Neuron (in vitro differentiated cells): ENCODE measurements at regions not wholly inside any gene's neighbourhood (a gene's known extent, or its start where the extent isn't known, plus 50 kb on each side); places are given as distances from the start of the nearest gene placed in this dataset.
"Not testable (repeated sequence)": the region's sequence is repeated elsewhere in the genome, so short reads cannot be mapped to it uniquely, and the experiment has no call there.

Experiments used
- H2AFZ ChIP-seq: one replicate; pipeline ENCODE4 v1.6.1; 2013; ENCODE audit warnings: low read depth, mild to moderate bottlenecking, inconsistent platforms, low read length, moderate library complexity
- H3K27me3 ChIP-seq: one replicate; pipeline ENCODE4 v1.6.1; 2013; ENCODE audit warnings: low read length; ENCODE audit not compliant: insufficient read depth
- H3K36me3 ChIP-seq: one replicate; pipeline ENCODE4 v1.6.1; 2013; ENCODE audit warnings: low read length; ENCODE audit not compliant: insufficient read depth
- H3K4me1 ChIP-seq: one replicate; pipeline ENCODE4 v1.6.1; 2013; ENCODE audit warnings: low read length; ENCODE audit not compliant: insufficient read depth
- H3K4me3 ChIP-seq: 2 replicates; pipeline ENCODE4 v1.5.1; 2013; ENCODE audit warnings: mild to moderate bottlenecking, low read length, moderate library complexity
- H3K9me3 ChIP-seq: one replicate; pipeline ENCODE4 v1.6.1; 2013; ENCODE audit warnings: low read length

DNA sequence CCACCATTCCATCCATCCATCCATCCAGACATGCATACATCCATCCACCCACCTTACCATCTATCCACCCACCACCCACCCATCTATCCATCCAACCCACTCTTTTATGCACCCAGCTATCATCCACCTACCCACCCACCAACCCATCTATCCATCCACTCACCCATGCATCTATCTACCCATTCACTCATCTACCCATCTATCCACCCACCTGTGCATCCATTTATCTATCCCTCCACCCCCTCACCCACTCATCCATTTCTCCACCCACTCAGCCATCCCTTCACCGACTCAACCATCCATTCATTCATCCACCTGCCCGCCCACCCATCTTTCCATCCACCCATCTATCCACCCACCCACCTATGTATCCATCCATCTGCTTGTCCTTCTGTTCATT lies 186.4 kb upstream of the OSBPL11 start:
- not testable (repeated sequence) for H3K4me1 ChIP-seq, H3K9me3 ChIP-seq, H3K27me3 ChIP-seq, H3K36me3 ChIP-seq, H3K4me3 ChIP-seq, H2AFZ ChIP-seq

DNA sequence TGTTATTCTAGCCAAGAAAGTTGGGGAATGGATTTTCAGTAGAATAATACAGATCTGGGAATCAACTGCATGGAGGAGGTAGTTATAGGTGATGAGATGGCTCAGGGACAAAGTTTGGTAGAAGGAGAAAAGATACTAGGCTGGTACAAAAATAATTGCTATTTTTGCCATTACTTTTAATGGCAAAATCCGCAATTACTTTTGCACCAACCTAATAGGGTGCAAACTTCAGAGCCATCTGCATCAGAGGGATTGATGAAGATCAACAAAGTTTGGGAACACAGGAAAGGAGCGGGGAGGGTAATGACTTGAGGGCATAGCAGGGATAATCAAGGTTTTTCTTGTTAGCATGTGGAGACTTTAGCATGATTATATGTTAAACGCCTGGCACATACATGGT lies 178.7 kb upstream of the ROPN1B start:
- H3K4me1 ChIP-seq, H3K36me3 ChIP-seq, H3K9me3 ChIP-seq, H3K4me3 ChIP-seq, H3K27me3 ChIP-seq, H2AFZ ChIP-seq: not testable (repeated sequence)

DNA sequence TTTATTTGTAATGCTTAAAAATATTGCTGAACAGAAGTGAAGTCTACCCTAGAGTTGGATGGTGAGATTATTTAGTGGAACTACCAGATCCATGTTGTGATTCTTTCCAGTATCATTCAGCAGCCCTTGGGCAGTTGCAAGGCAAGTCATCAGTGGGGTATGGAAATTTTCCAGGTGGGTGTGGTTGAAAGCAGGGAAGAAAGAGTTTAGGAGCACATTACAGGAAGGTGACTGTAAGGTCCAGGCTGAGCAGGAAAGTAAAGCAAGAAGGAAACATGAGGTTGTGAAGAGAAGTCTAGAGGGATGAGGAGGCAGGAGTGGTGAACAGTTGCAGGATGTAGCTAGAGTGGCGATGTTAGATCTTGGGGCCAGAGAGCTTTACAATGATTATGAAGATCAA lies 178.0 kb upstream of the ROPN1B start:
- H3K4me1 ChIP-seq, H3K36me3 ChIP-seq, H3K4me3 ChIP-seq, H3K9me3 ChIP-seq, H3K27me3 ChIP-seq, H2AFZ ChIP-seq: not testable (repeated sequence)

DNA sequence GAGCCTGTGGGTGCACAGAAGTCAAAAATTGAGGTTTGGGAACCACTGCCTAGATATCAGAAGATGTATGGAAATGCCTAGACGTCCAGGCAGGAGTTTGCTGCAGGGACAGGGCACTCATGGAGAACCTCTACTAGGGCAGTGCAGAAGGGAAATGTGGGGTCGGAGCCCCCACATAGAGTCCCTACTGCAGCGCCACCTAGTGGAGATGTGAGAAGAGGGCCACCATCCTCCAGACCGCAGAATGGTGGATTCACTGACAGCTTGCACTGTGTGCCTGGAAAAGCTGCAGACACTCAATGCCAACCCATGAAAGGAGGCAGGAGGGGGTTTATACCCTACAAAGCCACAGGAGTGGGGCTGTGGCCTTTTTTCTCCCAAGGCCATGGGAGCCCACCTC lies 159.0 kb upstream of the ROPN1B start:
- not testable (repeated sequence) for H3K4me3 ChIP-seq, H3K36me3 ChIP-seq, H3K4me1 ChIP-seq, H3K9me3 ChIP-seq, H3K27me3 ChIP-seq, H2AFZ ChIP-seq

DNA sequence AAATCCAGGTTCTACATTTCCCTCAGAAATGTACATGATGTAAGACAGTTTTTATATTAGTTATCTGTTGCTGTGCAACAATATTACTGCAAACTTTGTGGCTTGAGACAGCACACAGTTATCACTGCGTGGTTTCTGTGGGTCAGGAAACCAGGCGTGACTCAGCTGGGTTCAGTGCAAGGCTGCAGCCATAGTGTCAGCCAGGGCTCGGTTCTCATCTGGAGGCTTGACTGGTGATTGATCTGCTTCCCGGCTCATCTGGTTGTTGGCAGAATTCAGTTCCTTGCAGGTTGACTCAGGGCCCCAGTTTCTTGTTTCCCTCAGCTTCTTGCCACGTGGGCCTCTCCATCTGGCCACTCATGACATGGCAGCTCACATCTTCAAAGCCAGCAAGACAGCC lies 146.8 kb upstream of the ROPN1B start:
- not testable (repeated sequence) for H3K4me3 ChIP-seq

DNA sequence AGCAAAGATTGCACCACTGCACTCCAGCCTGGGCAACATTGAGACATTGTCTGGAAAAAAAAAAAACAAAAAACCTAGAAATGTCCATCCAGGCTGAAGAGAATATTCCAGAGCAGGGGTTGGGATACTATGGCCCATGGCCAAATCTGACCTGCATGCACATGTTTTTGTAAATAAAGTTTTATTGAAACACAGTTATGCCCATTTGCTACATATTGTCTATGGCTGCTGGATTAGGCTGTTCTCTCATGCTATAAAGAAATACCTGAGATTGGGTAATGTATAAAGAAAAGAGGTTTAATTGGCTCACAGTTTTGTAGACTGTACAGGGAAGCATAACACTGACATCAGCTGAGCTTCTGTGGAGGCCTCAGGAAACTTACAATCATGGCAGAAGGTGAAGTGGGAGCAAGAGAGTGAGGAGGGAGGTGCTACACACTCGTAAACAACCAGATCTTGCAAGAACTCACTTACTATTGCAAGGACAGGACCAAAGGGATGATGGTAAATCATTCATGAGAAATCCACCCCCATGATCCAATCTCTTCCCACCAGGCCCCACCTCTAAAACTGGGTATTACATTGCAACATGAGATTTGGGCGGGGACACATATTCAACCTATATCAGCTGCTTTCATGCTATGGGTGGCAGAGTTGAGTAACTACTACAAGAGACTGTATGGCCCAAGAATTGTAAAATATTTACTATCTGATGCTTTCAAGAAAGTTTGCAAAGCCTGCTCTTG lies 137.8 kb upstream of the ROPN1B start:
- H3K27me3 ChIP-seq, H2AFZ ChIP-seq, H3K9me3 ChIP-seq, H3K4me1 ChIP-seq, H3K4me3 ChIP-seq, H3K36me3 ChIP-seq: not testable (repeated sequence)

More for the DNA sequence above, 146.8 kb upstream of the ROPN1B start:
- H3K27me3 ChIP-seq, H2AFZ ChIP-seq, H3K4me1 ChIP-seq, H3K9me3 ChIP-seq, H3K36me3 ChIP-seq: not testable (repeated sequence)

DNA sequence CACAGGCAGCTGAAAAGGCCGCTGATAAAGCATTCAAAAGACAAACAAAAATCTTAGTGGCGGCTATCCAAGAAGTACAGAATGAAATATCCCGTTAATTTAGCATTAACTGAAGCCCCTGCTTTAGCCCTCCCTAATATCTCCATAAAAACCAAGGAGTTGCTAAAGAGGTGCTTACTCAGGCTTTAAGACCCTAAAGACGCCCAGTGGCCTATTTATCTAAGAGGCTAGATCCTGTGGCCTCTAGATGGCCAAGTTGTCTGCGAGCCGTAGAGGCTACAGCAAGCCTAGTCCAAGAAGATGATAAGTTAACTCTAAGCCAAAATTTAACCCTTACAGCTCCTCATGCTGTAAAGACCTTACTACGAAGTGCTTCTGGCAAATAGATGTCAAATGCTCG lies 133.4 kb upstream of the ROPN1B start:
- H2AFZ ChIP-seq, H3K36me3 ChIP-seq, H3K9me3 ChIP-seq, H3K4me1 ChIP-seq, H3K4me3 ChIP-seq, H3K27me3 ChIP-seq: not testable (repeated sequence)

DNA sequence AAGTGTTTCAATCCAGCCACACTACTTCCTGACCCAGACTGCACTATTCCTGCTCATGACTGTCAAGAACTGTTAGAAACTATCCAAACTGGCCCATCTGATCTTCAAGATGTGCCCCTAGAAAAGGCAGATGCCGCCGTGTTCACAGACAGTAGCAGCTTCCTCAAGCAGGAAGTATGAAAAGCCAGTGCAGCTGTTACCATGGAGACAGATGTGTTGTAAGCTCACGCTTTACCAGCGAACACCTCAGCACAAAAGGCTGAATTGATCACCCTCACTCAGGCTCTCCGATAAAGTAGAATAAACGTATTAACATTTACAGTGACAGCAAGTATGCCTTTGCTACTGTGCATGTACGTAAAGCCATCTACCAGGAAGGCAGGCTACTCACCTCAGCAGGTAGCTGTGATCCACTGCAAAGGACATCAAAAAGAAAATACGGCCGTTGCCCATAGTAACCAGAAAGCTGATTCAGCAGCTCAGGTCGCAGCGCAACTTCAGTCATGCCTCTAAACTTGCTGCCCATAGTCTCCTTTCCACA lies 132.9 kb upstream of the ROPN1B start:
- not testable (repeated sequence) for H3K4me1 ChIP-seq, H3K27me3 ChIP-seq, H3K9me3 ChIP-seq, H3K4me3 ChIP-seq, H2AFZ ChIP-seq, H3K36me3 ChIP-seq

DNA sequence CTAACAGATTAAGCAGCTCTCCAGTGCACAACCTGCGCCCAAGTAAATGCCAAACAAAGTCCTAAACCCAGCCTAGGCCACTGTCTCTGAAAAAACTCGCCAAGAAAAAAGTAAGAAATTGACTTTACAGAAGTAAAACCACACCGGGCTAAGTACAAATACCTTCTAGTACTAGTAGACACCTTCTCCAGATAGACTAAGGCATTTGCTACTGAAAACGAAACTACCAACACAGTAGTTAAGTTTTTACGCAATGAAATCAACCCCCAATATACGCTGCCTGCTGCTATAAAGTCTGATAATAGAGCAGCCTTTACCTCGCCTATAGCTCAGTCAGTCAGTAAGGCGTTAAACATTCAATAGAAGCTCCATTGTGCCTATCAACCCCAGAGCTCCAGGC lies 132.2 kb upstream of the ROPN1B start:
- not testable (repeated sequence) for H3K36me3 ChIP-seq, H3K9me3 ChIP-seq, H2AFZ ChIP-seq, H3K4me3 ChIP-seq, H3K4me1 ChIP-seq, H3K27me3 ChIP-seq

DNA sequence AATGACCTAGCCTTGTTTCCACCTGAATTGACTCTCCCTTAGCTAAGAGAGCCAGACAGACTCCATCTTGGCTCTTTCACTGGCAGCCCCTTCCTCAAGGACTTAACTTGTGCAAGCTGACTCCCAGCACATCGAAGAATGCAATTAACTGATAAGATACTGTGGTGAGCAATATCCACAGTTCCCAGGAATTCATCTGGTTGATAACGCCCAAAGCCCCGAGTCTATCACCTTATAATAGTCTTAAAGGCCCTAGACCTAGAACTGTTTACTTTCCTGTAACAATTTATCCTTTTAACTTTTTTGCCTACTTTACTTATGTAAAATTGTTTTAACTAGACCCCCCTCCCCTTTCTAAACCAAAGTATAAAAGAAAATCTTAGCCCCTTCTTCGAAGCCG lies 130.1 kb upstream of the ROPN1B start:
- H3K27me3 ChIP-seq, H3K36me3 ChIP-seq, H3K4me3 ChIP-seq, H2AFZ ChIP-seq, H3K4me1 ChIP-seq, H3K9me3 ChIP-seq: not testable (repeated sequence)

DNA sequence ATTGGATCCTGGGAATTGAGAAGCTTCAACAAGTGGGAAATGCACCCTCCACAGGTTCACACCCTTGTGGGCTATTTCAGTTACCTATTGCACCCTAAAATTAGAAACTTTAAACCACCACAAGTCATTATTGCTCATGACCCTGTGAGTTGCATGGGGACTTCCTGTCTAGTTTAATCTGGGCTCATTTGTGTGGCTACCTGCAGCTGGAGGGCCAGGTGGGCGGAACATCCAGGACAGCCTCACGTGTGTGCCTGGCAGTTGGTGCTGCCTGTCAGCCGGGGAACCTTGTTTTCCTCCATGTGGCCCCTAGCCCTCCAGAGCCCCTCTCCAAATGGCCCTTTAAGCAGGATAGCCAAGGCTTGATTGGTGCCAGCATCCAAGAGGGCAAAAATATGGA lies 128.5 kb upstream of the ROPN1B start:
- not testable (repeated sequence) for H3K36me3 ChIP-seq, H3K4me1 ChIP-seq, H3K9me3 ChIP-seq, H2AFZ ChIP-seq, H3K27me3 ChIP-seq, H3K4me3 ChIP-seq

DNA sequence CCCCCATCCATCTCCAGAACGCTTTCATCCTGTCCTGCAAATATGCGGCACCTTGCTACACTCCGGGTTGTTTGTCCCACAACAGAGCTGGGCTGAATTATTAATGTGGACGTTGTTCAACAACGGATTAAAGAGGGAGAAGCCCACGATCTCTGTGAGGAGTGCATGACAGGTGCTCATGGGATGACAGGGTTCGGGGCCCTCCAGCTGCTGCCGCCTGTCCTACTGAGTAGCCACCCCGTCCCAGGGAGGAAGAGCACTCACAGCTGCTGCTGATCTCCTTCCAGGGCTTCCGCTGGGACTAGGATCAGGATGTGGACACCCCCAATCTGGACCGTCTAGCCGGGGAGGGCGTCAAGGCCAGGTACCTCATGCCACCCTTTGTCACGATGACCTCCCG lies 121.0 kb upstream of the ROPN1B start:
- H3K4me3 ChIP-seq, H3K4me1 ChIP-seq: not testable (repeated sequence)

DNA sequence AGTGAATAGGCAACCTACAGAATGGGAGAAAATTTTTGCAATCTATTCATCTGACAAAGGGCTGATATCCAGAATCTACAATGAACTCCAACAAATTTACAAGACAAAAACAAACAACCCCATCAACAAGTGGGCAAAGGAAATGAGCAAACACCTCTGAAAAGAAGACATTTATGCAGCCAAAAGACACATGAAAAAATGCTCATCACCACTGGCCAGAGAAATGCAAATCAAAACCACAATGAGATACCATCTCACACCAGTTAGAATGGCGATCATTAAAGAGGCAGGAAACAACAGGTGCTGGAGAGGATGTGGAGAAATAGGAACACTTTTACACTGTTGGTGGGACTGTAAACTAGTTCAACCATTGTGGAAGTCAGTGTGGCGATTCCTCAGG lies 114.0 kb upstream of the ROPN1B start:
- H2AFZ ChIP-seq, H3K4me1 ChIP-seq, H3K36me3 ChIP-seq, H3K4me3 ChIP-seq, H3K9me3 ChIP-seq, H3K27me3 ChIP-seq: not testable (repeated sequence)

More for the DNA sequence above, 121.0 kb upstream of the ROPN1B start:
- not testable (repeated sequence) for H2AFZ ChIP-seq, H3K27me3 ChIP-seq, H3K36me3 ChIP-seq, H3K9me3 ChIP-seq

DNA sequence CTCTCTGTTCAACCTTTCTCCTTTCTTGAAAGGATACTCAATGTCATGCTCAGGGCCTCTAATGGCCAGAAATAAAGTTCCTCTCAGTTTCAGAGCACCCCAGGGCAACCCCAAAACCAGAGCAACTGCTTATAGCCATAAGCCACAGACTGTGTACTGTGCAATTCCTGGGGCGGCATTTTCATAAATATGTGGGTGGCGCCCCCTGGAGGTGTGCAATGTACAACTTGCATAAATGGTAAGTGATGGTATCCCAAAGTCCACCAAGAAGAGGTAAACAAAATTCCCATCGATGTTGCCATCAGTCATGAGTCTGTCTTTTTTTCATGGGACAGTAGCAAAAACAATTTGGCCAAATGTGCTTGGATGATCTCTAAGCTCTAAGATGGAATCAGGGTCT lies 108.4 kb upstream of the ROPN1B start:
- not testable (repeated sequence) for H3K36me3 ChIP-seq, H3K4me3 ChIP-seq, H3K4me1 ChIP-seq, H2AFZ ChIP-seq, H3K27me3 ChIP-seq, H3K9me3 ChIP-seq
